HCT116 (cell line): ENCODE measurements at regions not wholly inside any gene's neighbourhood (a gene's known extent, or its start where the extent isn't known, plus 50 kb on each side); places are given as distances from the start of the nearest gene placed in this dataset.

ENCODE experiments used
- ATAC-seq: fragments of 200-7000 bp; cut with Tn5 transposase; 2 replicates; pipeline ENCODE4 v1.9.1; 2020; ENCODE audit warnings: mild to moderate bottlenecking, moderate library complexity
- BruUV-seq: library from RNA; stranded (reverse); fragments of 400-500 nt; replicated peaks from 2 replicates; lab custom pipeline; 2021; lab: Mats Ljungman, UMichigan
- CTCF ChIA-PET: fragments of 300-600 bp; sonication (Branson Sonifier 250); formaldehyde crosslinking; loops from one replicate; lab custom pipeline; 2021; ENCODE audit warnings: antibody characterized with exemption; lab: Charles Lee
- POLR2A ChIA-PET: fragments of 300-600, 350-600 bp; sonication (Branson Sonifier 250); formaldehyde crosslinking; loops from one replicate; lab custom pipeline; 2021; ENCODE audit warnings: antibody characterized with exemption; lab: Charles Lee
- RAD21 ChIA-PET, 2 experiments: fragments of 300-600 bp; sonication (Branson Sonifier 250); formaldehyde crosslinking; loops; one replicate each; lab custom pipeline; 2023; ENCODE audit warnings: low total read pairs in 2 of 2; ENCODE audit not compliant: uncharacterized antibody in 2 of 2, unreplicated experiment in 2 of 2, low non-redundant PET in 1 of 2; lab: Charles Lee
- DNase-seq: peaks from one replicate; pipeline ENCODE4 v3.0.0-alpha.2; 2010; ENCODE audit warnings: low read depth, low spot score
- H2AFZ ChIP-seq: fragments of 200-600 bp; shearing (Covaris generic), sonication (generic); 2 replicates; pipeline ENCODE4 v1.6.1; 2017; ENCODE audit warnings: low read depth, mixed run types, mixed read lengths, antibody characterized with exemption, low read length; ENCODE audit not compliant: poor library complexity, severe bottlenecking
- H3K27ac ChIP-seq: 2 replicates; pipeline ENCODE4 v1.5.1; 2012; ENCODE audit warnings: low read depth, low read length
- H3K27me3 ChIP-seq: fragments of 200-600 bp; sonication (generic); 2 replicates; pipeline ENCODE4 v1.6.1; 2016; ENCODE audit warnings: mixed run types, low read length, mixed read lengths; ENCODE audit not compliant: insufficient read depth
- H3K36me3 ChIP-seq, 2 experiments: fragments of 200-500 bp in 1 of 2; fragments of 200-600 bp in 1 of 2; sonication (Bioruptor generic) in 1 of 2; sonication (generic) in 1 of 2; 2 replicates each; pipeline versions ENCODE4 v1.5.1 to v1.6.1; 2014 to 2016; ENCODE audit warnings: low read length in 2 of 2, inconsistent platforms in 1 of 2, mixed read lengths in 1 of 2, mixed run types in 1 of 2; ENCODE audit not compliant: insufficient read depth in 2 of 2, control insufficient read depth in 1 of 2
- H3K4me1 ChIP-seq, 2 experiments: fragments of 200-600 bp in 1 of 2; sonication (generic) in 1 of 2; 2 replicates each; pipeline versions ENCODE4 v1.5.1 to v1.6.1; 2012 to 2017; ENCODE audit warnings: low read length in 2 of 2, inconsistent platforms in 1 of 2, mild to moderate bottlenecking in 1 of 2, mixed read lengths in 1 of 2, mixed run types in 1 of 2, moderate library complexity in 1 of 2; ENCODE audit not compliant: insufficient read depth in 2 of 2, control insufficient read depth in 1 of 2
- H3K4me2 ChIP-seq: fragments of 200-600 bp; sonication (generic); 2 replicates; pipeline ENCODE4 v1.6.1; 2017; ENCODE audit warnings: mixed run types, low read length, mixed read lengths
- H3K4me3 ChIP-seq, 2 experiments: fragments of 200-600 bp in 1 of 2; sonication (generic) in 1 of 2; replicated peaks in 1 of 2; 2 replicates each; pipeline ENCODE4 v1.5.1; 2011 to 2016; ENCODE audit warnings: low read length in 2 of 2, control low read depth in 1 of 2, low read depth in 1 of 2, mild to moderate bottlenecking in 1 of 2, mixed read lengths in 1 of 2, mixed run types in 1 of 2
- H3K79me2 ChIP-seq: fragments of 200-600 bp; sonication (generic); 2 replicates; pipeline ENCODE4 v1.6.1; 2017; ENCODE audit warnings: mild to moderate bottlenecking, mixed run types, low read length, moderate library complexity, mixed read lengths; ENCODE audit not compliant: insufficient read depth
- H3K9ac ChIP-seq: fragments of 200-600 bp; sonication (generic); 2 replicates; pipeline ENCODE4 v1.6.1; 2016; ENCODE audit warnings: low read length, mixed read lengths
- H3K9me2 ChIP-seq: fragments of 200-600 bp; sonication (generic), shearing (Covaris generic); 2 replicates; pipeline ENCODE4 v1.6.1; 2017; ENCODE audit warnings: mixed run types, mild to moderate bottlenecking, moderate library complexity; ENCODE audit not compliant: insufficient read depth
- H3K9me3 ChIP-seq, 2 experiments: fragments of 200-500 bp in 1 of 2; fragments of 200-600 bp in 1 of 2; sonication (Bioruptor generic) in 1 of 2; sonication (generic) in 1 of 2; 2 replicates each; pipeline ENCODE4 v1.6.1; 2014 to 2017; ENCODE audit warnings: low read length in 2 of 2, mixed read lengths in 2 of 2, inconsistent platforms in 1 of 2, low read depth in 1 of 2, mild to moderate bottlenecking in 1 of 2, mixed run types in 1 of 2, moderate library complexity in 1 of 2; ENCODE audit not compliant: control insufficient read depth in 1 of 2, insufficient read depth in 1 of 2
- H4K20me1 ChIP-seq: fragments of 200-600 bp; sonication (generic), shearing (Covaris generic); 2 replicates; pipeline ENCODE4 v1.6.1; 2017; ENCODE audit warnings: mixed run types, mild to moderate bottlenecking, moderate library complexity; ENCODE audit not compliant: insufficient read depth
- CBX3 ChIP-seq: IDR thresholded peaks from 2 replicates; pipeline ENCODE4 v1.6.1; 2012; ENCODE audit warnings: low read depth
- FOSL1 ChIP-seq: IDR thresholded peaks from 2 replicates; pipeline ENCODE4 v1.6.1; 2012; ENCODE audit warnings: low read depth
- JUND ChIP-seq: IDR thresholded peaks from 2 replicates; pipeline ENCODE4 v1.6.1; 2012
- POLR2A ChIP-seq: IDR thresholded peaks from 2 replicates; pipeline ENCODE4 v1.7.0; 2011; ENCODE audit warnings: borderline replicate concordance; ENCODE audit not compliant: insufficient read depth, insufficient read length; ENCODE audit errors: extremely low read depth
- TCF7L2 ChIP-seq: IDR thresholded peaks from 2 replicates; pipeline ENCODE4 v1.7.0; 2011; ENCODE audit warnings: borderline replicate concordance, inconsistent platforms; ENCODE audit not compliant: insufficient read depth, insufficient read length; ENCODE audit errors: extremely low read depth
- YY1 ChIP-seq: IDR thresholded peaks from 2 replicates; pipeline ENCODE4 v1.6.1; 2011; ENCODE audit warnings: low read length, low read depth, moderate library complexity, mild to moderate bottlenecking; ENCODE audit not compliant: insufficient replicate concordance; ENCODE audit errors: extremely low read depth
- ZFX ChIP-seq: fragments of 450-650 bp; IDR thresholded peaks from 2 replicates; pipeline ENCODE4 v1.6.1; 2017
- ZNF274 ChIP-seq: fragments of 200-500 bp; sonication (Bioruptor generic); IDR thresholded peaks from 2 replicates; pipeline ENCODE4 v1.6.1; 2014; ENCODE audit warnings: mild to moderate bottlenecking, low read depth, low read length, inconsistent platforms
- intact Hi-C: fragments of 100-400 bp; cut with micrococcal nuclease; formaldehyde crosslinking; loops from 2 replicates; pipeline ENCODE4 v1.10.0; 2022
- TF ChIP-seq, protein P1 (sequence below): IDR thresholded peaks from 2 replicates; pipeline ENCODE4 v1.6.1; 2012
- TF ChIP-seq, protein P2 (sequence below): IDR thresholded peaks from 2 replicates; pipeline ENCODE4 v1.6.1; 2011; ENCODE audit warnings: mild to moderate bottlenecking, low read length, moderate library complexity; ENCODE audit not compliant: insufficient replicate concordance; ENCODE audit errors: extremely low read depth
- TF ChIP-seq, protein P3 (sequence below): IDR thresholded peaks from 2 replicates; pipeline ENCODE4 v1.6.1; 2012

DNA sequence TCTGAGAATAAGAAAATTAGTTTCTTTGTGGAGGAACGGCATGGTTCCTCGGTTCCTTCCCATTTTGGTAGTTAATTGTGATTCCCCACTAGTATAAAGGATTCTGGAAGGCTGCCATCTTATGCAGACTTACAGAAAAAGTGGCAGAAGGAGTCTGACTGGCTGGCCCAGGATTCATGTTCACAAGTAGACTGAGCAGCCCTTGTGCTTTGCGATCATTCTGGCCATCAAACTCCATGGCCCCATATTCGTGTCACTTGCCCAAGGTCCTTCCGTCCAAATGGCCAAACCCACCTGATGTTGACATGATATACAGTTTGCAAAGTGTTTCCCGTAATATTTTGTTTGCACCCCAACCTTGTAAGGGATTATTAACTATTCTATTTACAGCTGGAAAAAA, 297.2 kb upstream of the AMIGO2 start:
- H4K20me1 ChIP-seq = no peaks in the 10 kb centered on the region
- H3K9me3 ChIP-seq = no peaks in the 10 kb centered on the region
- ATAC-seq (no peak), DNase-seq (no peak)
- intact Hi-C loops = no loop called here
- no peaks in the 10 kb centered on the region for H3K79me2 ChIP-seq
- TF ChIP-seq, protein P1, sequence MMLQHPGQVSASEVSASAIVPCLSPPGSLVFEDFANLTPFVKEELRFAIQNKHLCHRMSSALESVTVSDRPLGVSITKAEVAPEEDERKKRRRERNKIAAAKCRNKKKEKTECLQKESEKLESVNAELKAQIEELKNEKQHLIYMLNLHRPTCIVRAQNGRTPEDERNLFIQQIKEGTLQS = no peak
- TF ChIP-seq, protein P2, sequence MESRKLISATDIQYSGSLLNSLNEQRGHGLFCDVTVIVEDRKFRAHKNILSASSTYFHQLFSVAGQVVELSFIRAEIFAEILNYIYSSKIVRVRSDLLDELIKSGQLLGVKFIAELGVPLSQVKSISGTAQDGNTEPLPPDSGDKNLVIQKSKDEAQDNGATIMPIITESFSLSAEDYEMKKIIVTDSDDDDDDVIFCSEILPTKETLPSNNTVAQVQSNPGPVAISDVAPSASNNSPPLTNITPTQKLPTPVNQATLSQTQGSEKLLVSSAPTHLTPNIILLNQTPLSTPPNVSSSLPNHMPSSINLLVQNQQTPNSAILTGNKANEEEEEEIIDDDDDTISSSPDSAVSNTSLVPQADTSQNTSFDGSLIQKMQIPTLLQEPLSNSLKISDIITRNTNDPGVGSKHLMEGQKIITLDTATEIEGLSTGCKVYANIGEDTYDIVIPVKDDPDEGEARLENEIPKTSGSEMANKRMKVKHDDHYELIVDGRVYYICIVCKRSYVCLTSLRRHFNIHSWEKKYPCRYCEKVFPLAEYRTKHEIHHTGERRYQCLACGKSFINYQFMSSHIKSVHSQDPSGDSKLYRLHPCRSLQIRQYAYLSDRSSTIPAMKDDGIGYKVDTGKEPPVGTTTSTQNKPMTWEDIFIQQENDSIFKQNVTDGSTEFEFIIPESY = no peak
- no peak overlapping the region for H2AFZ ChIP-seq
- CTCF ChIA-PET = no interaction called here
- no peak overlapping the region for H3K4me2 ChIP-seq
- no peak overlapping the region for H3K27ac ChIP-seq
- H3K4me1 ChIP-seq = no peaks in the 10 kb centered on the region
- POLR2A ChIA-PET = no interaction called here
- no peak overlapping the region for H3K9ac ChIP-seq
- H3K4me3 ChIP-seq = no peak overlapping the region
- H3K27me3 ChIP-seq = no peaks in the 10 kb centered on the region
- no peaks in the 10 kb centered on the region for H3K36me3 ChIP-seq
- BruUV-seq = no TSS peak
- RAD21 ChIA-PET = no interaction called here
- no peaks in the 10 kb centered on the region for H3K9me2 ChIP-seq

DNA sequence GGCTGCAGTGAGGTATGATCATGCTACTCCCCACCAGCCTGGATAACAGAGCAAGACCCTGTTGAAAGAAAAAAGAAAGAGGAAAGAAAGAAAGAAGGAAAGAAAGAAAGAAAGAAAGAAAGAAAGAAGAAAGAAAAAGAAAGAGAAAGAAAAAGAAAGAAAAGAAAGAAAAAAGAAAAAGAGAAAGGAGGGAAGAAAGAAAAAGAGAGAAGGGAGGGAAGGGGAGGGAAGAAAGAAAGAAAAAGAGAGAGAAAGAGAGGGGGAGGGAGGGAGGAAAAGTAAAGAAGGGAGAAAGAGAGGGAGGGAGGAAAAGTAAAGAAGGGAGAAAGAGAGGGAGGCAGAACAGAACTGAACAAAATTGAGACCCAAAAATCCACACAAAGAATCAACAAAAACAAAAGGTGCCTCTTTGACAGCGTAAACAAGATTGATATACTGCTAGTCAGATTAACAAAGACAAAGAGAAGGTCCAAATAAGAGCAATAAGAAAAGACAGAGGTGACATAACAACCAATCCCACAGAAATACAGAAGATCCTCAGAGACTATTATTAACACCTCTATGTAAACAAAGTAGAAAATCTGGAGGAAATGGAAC, 293.9 kb upstream of the AMIGO2 start:
- no peaks in the 10 kb centered on the region for H3K9me2 ChIP-seq
- ChIA-PET CTCF (no interaction called here), POLR2A (no interaction called here), RAD21 (no interaction called here)
- intact Hi-C loops = no loop called here
- no peak overlapping the region for H3K27ac ChIP-seq
- no peaks in the 10 kb centered on the region for H3K27me3 ChIP-seq
- ATAC-seq (no peak), DNase-seq (no peak)
- no peak overlapping the region for H3K4me3 ChIP-seq
- H3K9ac ChIP-seq = no peak overlapping the region
- H3K36me3 ChIP-seq = no peaks in the 10 kb centered on the region
- H4K20me1 ChIP-seq = no peaks in the 10 kb centered on the region
- no peak overlapping the region for H2AFZ ChIP-seq
- no TSS peak for BruUV-seq
- no peaks in the 10 kb centered on the region for H3K9me3 ChIP-seq
- H3K4me1 ChIP-seq = no peaks in the 10 kb centered on the region
- no peaks in the 10 kb centered on the region for H3K79me2 ChIP-seq
- H3K4me2 ChIP-seq = no peak overlapping the region
- TF ChIP-seq, protein P2 = no peak
- TF ChIP-seq, protein P3, sequence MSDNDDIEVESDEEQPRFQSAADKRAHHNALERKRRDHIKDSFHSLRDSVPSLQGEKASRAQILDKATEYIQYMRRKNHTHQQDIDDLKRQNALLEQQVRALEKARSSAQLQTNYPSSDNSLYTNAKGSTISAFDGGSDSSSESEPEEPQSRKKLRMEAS = no peak
- no peak for TF ChIP-seq FOSL1
- no peak for TF ChIP-seq YY1
- no peak for TF ChIP-seq TCF7L2
- TF ChIP-seq, protein P1 = no peak
- TF ChIP-seq CBX3 = no peak
- TF ChIP-seq POLR2A = no peak
- TF ChIP-seq JUND = no peak
- no peak for TF ChIP-seq ZFX
- TF ChIP-seq ZNF274 = no peak
